ENCODE measurements at regions not wholly inside any gene's neighbourhood (a gene's known extent, or its start where the extent isn't known, plus 50 kb on each side); places are given as distances from the start of the nearest gene placed in this dataset.

- H3K4me3 ChIP-seq, result no peak overlapping the region
- 71 to 82% methylated on average over 2 of the region's 2 CpGs for WGBS, 2 donors
- intact Hi-C loops (cut with DNase I; ENCODE audit: low total_unique reads), result loop anchor here (10.0 kb wide), 1 partner anchor 254 kb away; no protein-coding TSS in a partner anchor
- TF ChIP-seq CTCF (IDR thresholded peaks at IDR 0.05), result no peak
- no peaks in the 10 kb centered on the region for H3K9me3 ChIP-seq
- no peaks in the 10 kb centered on the region for H3K4me1 ChIP-seq
- no peak overlapping the region for H3K27ac ChIP-seq
- no peaks in the 10 kb centered on the region for H3K36me3 ChIP-seq (ENCODE audit: low read depth, missing control alignments)
- H3K27me3 ChIP-seq, result no peaks in the 10 kb centered on the region
- DNase-seq, result no peak
Observed at GRCh38 chr11:26228778-26229177, 103.2 kb upstream of the ANO3 start.

- Histone ChIP-seq H3K9me3 (no peaks in the 10 kb centered on the region), H3K4me1 (no peaks in the 10 kb centered on the region), H3K36me3 (ENCODE audit: low read depth, missing control alignments) (no peaks in the 10 kb centered on the region), H3K4me3 (no peak overlapping the region), H3K27me3 (no peaks in the 10 kb centered on the region), H3K27ac (no peak overlapping the region)
- TF ChIP-seq CTCF (IDR thresholded peaks at IDR 0.05), result no peak
- no peak for TF ChIP-seq POLR2A (IDR thresholded peaks at IDR 0.05)
- 75 to 78% methylated on average over 3 of the region's 3 CpGs for WGBS, 2 donors
- no peak for DNase-seq
- intact Hi-C loops (cut with DNase I; ENCODE audit: low total_unique reads), result loop anchor here (10.0 kb wide), 1 partner anchor 254 kb away; no protein-coding TSS in a partner anchor
Observed at GRCh38 chr11:26229257-26229656, 102.7 kb upstream of the ANO3 start.

- no peaks in the 10 kb centered on the region for H3K27me3 ChIP-seq
- DNase-seq, result no peak
- H3K4me3 ChIP-seq, result no peak overlapping the region
- no peak overlapping the region for H3K27ac ChIP-seq
- intact Hi-C loops (cut with DNase I; ENCODE audit: low total_unique reads), result loop anchor here (10.0 kb wide), 1 partner anchor 255 kb away; no protein-coding TSS in a partner anchor
- no peaks in the 10 kb centered on the region for H3K4me1 ChIP-seq
- no peaks in the 10 kb centered on the region for H3K9me3 ChIP-seq
- TF ChIP-seq POLR2A (IDR thresholded peaks at IDR 0.05) (no peak), CTCF (IDR thresholded peaks at IDR 0.05) (no peak)
- no peaks in the 10 kb centered on the region for H3K36me3 ChIP-seq (ENCODE audit: low read depth, missing control alignments)
Observed at GRCh38 chr11:26229981-26230380, 101.9 kb upstream of the ANO3 start.

GRCh38 chr11:26231252-26231661 lies 100.7 kb upstream of the ANO3 start:
- intact Hi-C loops (cut with DNase I; ENCODE audit: low total_unique reads), result no loop called here
- WGBS, 2 donors, result 51 to 84% methylated on average over 3 of the region's 3 CpGs
- no peaks in the 10 kb centered on the region for H3K27me3 ChIP-seq
- H3K9me3 ChIP-seq, result no peaks in the 10 kb centered on the region
- DNase-seq, result no peak
- H3K4me1 ChIP-seq, result no peaks in the 10 kb centered on the region
- no peak for TF ChIP-seq CTCF (IDR thresholded peaks at IDR 0.05)
- no peak for TF ChIP-seq POLR2A (IDR thresholded peaks at IDR 0.05)
- H3K27ac ChIP-seq, result no peak overlapping the region
- H3K36me3 ChIP-seq (ENCODE audit: low read depth, missing control alignments), result no peaks in the 10 kb centered on the region
- H3K4me3 ChIP-seq, result no peak overlapping the region

- no peaks in the 10 kb centered on the region for H3K27me3 ChIP-seq
- TF ChIP-seq POLR2A (IDR thresholded peaks at IDR 0.05) (no peak), CTCF (IDR thresholded peaks at IDR 0.05) (no peak)
- H3K27ac ChIP-seq, result no peak overlapping the region
- no peak for DNase-seq
- WGBS, 2 donors, result 89 to 95% methylated on average over 1 of the region's 1 CpG
- H3K4me1 ChIP-seq, result no peaks in the 10 kb centered on the region
- no peaks in the 10 kb centered on the region for H3K36me3 ChIP-seq (ENCODE audit: low read depth, missing control alignments)
- no peak overlapping the region for H3K4me3 ChIP-seq
- no peaks in the 10 kb centered on the region for H3K9me3 ChIP-seq
- intact Hi-C loops (cut with DNase I; ENCODE audit: low total_unique reads), result no loop called here
Observed at GRCh38 chr11:26234451-26234850, 97.5 kb upstream of the ANO3 start.
